Muscle of leg (tissue), 3 donors: ENCODE measurements at regions not wholly inside any gene's neighbourhood (a gene's known extent, or its start where the extent isn't known, plus 50 kb on each side); places are given as distances from the start of the nearest gene placed in this dataset.

Experiments
- DNase-seq: peaks from one replicate; pipeline ENCODE4 v3.0.0; 2013
- H3K27ac ChIP-seq: one replicate; pipeline ENCODE4 v1.5.1; 2013; ENCODE audit warnings: mild to moderate bottlenecking, low read length, control low read depth
- H3K27me3 ChIP-seq: one replicate; pipeline ENCODE4 v1.6.1; 2013; ENCODE audit warnings: low read length; ENCODE audit not compliant: control insufficient read depth, insufficient read depth
- H3K36me3 ChIP-seq: one replicate; pipeline ENCODE4 v1.6.1; 2013; ENCODE audit warnings: low read length; ENCODE audit not compliant: control insufficient read depth, insufficient read depth
- H3K4me1 ChIP-seq: one replicate; pipeline ENCODE4 v1.6.1; 2013; ENCODE audit warnings: low read length; ENCODE audit not compliant: control insufficient read depth, insufficient read depth
- H3K4me3 ChIP-seq: one replicate; pipeline ENCODE4 v1.5.1; 2013; ENCODE audit warnings: low read length, control low read depth
- H3K9me3 ChIP-seq: replicated peaks from 2 replicates; pipeline ENCODE4 v1.6.1; 2013; ENCODE audit warnings: low read depth, low read length; ENCODE audit not compliant: control insufficient read depth
- WGBS: methylation state at CpG from one replicate; pipeline ENCODE4 v1.1.5; 2013; ENCODE audit warnings: missing lambda C conversion rate; ENCODE audit not compliant: insufficient coverage; 5-methylcytosine and 5-hydroxymethylcytosine counted together

GRCh38 chr6:91626911-91627310 lies 1040.0 kb upstream of the MAP3K7 start:
- no peaks in the 10 kb centered on the region for H3K27me3 ChIP-seq
- H3K4me3 ChIP-seq: no peak overlapping the region
- H3K4me1 ChIP-seq: no peaks in the 10 kb centered on the region
- DNase-seq: no peak
- WGBS: 51% methylated on average over 2 of the region's 4 CpGs
- H3K36me3 ChIP-seq: no peaks in the 10 kb centered on the region
- no peak overlapping the region for H3K27ac ChIP-seq
- no peaks in the 10 kb centered on the region for H3K9me3 ChIP-seq

- Histone ChIP-seq H3K27me3 (no peaks in the 10 kb centered on the region), H3K9me3 (no peaks in the 10 kb centered on the region), H3K36me3 (no peaks in the 10 kb centered on the region), H3K4me3 (no peak overlapping the region), H3K4me1 (no peaks in the 10 kb centered on the region), H3K27ac (no peak overlapping the region)
- no peak for DNase-seq
Measured at GRCh38 chr6:91613481-91613880, 1026.6 kb upstream of the MAP3K7 start.

GRCh38 chr6:91611190-91611589 lies 1024.3 kb upstream of the MAP3K7 start:
- 80% methylated on average over 6 of the region's 7 CpGs for WGBS
- H3K9me3 ChIP-seq: no peaks in the 10 kb centered on the region
- H3K27ac ChIP-seq: no peak overlapping the region

GRCh38 chr6:91608428-91608827 lies 1021.6 kb upstream of the MAP3K7 start:
- Histone ChIP-seq H3K4me1 (no peaks in the 10 kb centered on the region), H3K9me3 (no peaks in the 10 kb centered on the region), H3K27ac (no peak overlapping the region), H3K4me3 (no peak overlapping the region), H3K36me3 (no peaks in the 10 kb centered on the region), H3K27me3 (no peaks in the 10 kb centered on the region)
- WGBS: 56% methylated on average over 1 of the region's 1 CpG
- DNase-seq: no peak

More at GRCh38 chr6:91611190-91611589, 1024.3 kb upstream of the MAP3K7 start:
- no peaks in the 10 kb centered on the region for H3K27me3 ChIP-seq
- H3K4me1 ChIP-seq: no peaks in the 10 kb centered on the region
- no peak for DNase-seq
- H3K4me3 ChIP-seq: no peak overlapping the region
- H3K36me3 ChIP-seq: no peaks in the 10 kb centered on the region

- no peaks in the 10 kb centered on the region for H3K27me3 ChIP-seq
- WGBS: 100% methylated on average over 3 of the region's 7 CpGs
- no peak overlapping the region for H3K27ac ChIP-seq
- no peak for DNase-seq
- no peaks in the 10 kb centered on the region for H3K36me3 ChIP-seq
- H3K4me3 ChIP-seq: no peak overlapping the region
- H3K4me1 ChIP-seq: no peaks in the 10 kb centered on the region
- H3K9me3 ChIP-seq: no peaks in the 10 kb centered on the region
Measured at GRCh38 chr6:91606148-91606901, 1019.5 kb upstream of the MAP3K7 start.

GRCh38 chr6:91600561-91600960 lies 1013.7 kb upstream of the MAP3K7 start:
- no peaks in the 10 kb centered on the region for H3K36me3 ChIP-seq
- no CpG with 5 or more reads among the region's 2 CpGs for WGBS

GRCh38 chr6:91590191-91590590 lies 1003.3 kb upstream of the MAP3K7 start:
- no peak overlapping the region for H3K4me3 ChIP-seq
- WGBS: 75% methylated on average over 3 of the region's 3 CpGs
- no peaks in the 10 kb centered on the region for H3K36me3 ChIP-seq
- no peak overlapping the region for H3K27ac ChIP-seq
- no peaks in the 10 kb centered on the region for H3K27me3 ChIP-seq
- no peaks in the 10 kb centered on the region for H3K9me3 ChIP-seq
- DNase-seq: no peak
- no peaks in the 10 kb centered on the region for H3K4me1 ChIP-seq

More at GRCh38 chr6:91600561-91600960, 1013.7 kb upstream of the MAP3K7 start:
- H3K27me3 ChIP-seq: no peaks in the 10 kb centered on the region
- no peaks in the 10 kb centered on the region for H3K9me3 ChIP-seq
- H3K27ac ChIP-seq: no peak overlapping the region
- H3K4me1 ChIP-seq: no peaks in the 10 kb centered on the region
- H3K4me3 ChIP-seq: no peak overlapping the region
- no peak for DNase-seq

GRCh38 chr6:91580635-91581034 lies 993.8 kb upstream of the MAP3K7 start:
- H3K27me3 ChIP-seq: no peaks in the 10 kb centered on the region
- no peak overlapping the region for H3K27ac ChIP-seq
- no peaks in the 10 kb centered on the region for H3K36me3 ChIP-seq
- no peaks in the 10 kb centered on the region for H3K4me1 ChIP-seq
- H3K9me3 ChIP-seq: no peaks in the 10 kb centered on the region
- DNase-seq: no peak
- no peak overlapping the region for H3K4me3 ChIP-seq

GRCh38 chr6:91575032-91575431 lies 988.2 kb upstream of the MAP3K7 start:
- H3K36me3 ChIP-seq: no peaks in the 10 kb centered on the region
- no peak for DNase-seq
- H3K4me1 ChIP-seq: no peaks in the 10 kb centered on the region
- no CpG with 5 or more reads among the region's 1 CpG for WGBS
- H3K4me3 ChIP-seq: no peak overlapping the region
- H3K9me3 ChIP-seq: no peaks in the 10 kb centered on the region
- H3K27me3 ChIP-seq: no peaks in the 10 kb centered on the region
- H3K27ac ChIP-seq: no peak overlapping the region

- H3K4me1 ChIP-seq: no peaks in the 10 kb centered on the region
- H3K27ac ChIP-seq: no peak overlapping the region
- DNase-seq: no peak
- H3K9me3 ChIP-seq: no peaks in the 10 kb centered on the region
- H3K4me3 ChIP-seq: no peak overlapping the region
- no peaks in the 10 kb centered on the region for H3K36me3 ChIP-seq
- H3K27me3 ChIP-seq: no peaks in the 10 kb centered on the region
- no CpG with 5 or more reads among the region's 3 CpGs for WGBS
Measured at GRCh38 chr6:91573826-91574416, 987.0 kb upstream of the MAP3K7 start.
